HL-60 (cell line): ENCODE measurements at regions not wholly inside any gene's neighbourhood (a gene's known extent, or its start where the extent isn't known, plus 50 kb on each side); places are given as distances from the start of the nearest gene placed in this dataset.

Experiments
- DNase-seq, 2 experiments: peaks; one replicate each; pipeline ENCODE4 v3.0.0-alpha.2; 2010 to 2020; ENCODE audit warnings: low read depth in 1 of 2, low spot score in 1 of 2
- H3K27ac ChIP-seq: fragments of 250-450 bp; sonication (Bioruptor Pico); replicated peaks from 2 replicates; pipeline ENCODE4 v1.5.1; 2020; ENCODE audit warnings: mild to moderate bottlenecking, moderate library complexity
- H3K27me3 ChIP-seq: fragments of 250-450 bp; sonication (Bioruptor Pico); 2 replicates; pipeline ENCODE4 v1.5.1; 2021; ENCODE audit warnings: mild to moderate bottlenecking, moderate library complexity; ENCODE audit not compliant: insufficient read depth, poor library complexity, severe bottlenecking
- H3K4me3 ChIP-seq: replicated peaks from 2 replicates; pipeline ENCODE4 v1.5.1; 2011; ENCODE audit warnings: mild to moderate bottlenecking, control low read depth, low read length; ENCODE audit not compliant: insufficient read depth
- GABPA ChIP-seq: IDR thresholded peaks from 2 replicates; pipeline ENCODE4 v1.6.1; 2012; ENCODE audit warnings: low read depth
- POLR2AphosphoS5 ChIP-seq: IDR thresholded peaks from 2 replicates; pipeline ENCODE4 v1.6.1; 2012; ENCODE audit warnings: low read depth
- REST ChIP-seq: IDR thresholded peaks from 2 replicates; pipeline ENCODE4 v1.6.1; 2012; ENCODE audit warnings: low read depth; ENCODE audit not compliant: insufficient replicate concordance
- SPI1 ChIP-seq: IDR thresholded peaks from 2 replicates; pipeline ENCODE4 v1.6.1; 2012; ENCODE audit warnings: low read depth, mild to moderate bottlenecking, borderline replicate concordance
- TF ChIP-seq, protein P1 (sequence below): IDR thresholded peaks from one replicate; pipeline ENCODE4 v1.5.1; 2011; ENCODE audit warnings: low read length, control low read depth, inconsistent platforms; ENCODE audit not compliant: insufficient read depth

DNA sequence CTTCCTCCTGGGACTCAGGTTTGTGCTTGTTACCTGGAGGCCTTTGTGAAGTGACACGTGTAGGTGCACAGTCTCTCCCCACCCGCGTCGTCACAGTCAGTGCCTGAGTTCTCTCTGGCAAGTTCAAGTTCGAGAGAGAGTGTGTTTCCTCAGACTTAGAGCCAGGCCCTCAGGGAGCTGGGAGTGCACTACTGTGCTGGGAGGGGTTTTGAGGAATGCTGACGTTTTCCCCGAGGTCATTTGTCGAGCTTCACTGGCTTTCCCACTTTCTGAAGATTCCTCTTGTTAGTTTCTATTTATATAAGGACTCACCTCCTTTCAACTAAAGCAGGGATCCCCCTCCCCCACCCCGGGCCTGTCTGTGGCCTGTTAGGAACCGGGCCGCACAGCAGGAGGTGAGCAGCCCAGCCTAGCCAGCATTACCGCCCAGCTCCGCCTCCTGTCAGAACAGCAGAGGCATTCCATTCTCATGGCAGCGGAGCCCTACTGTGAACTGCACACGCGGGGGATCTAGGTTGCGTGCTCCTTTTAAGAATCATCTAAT is 209.2 kb downstream of the DIRAS2 start:
- no peak for TF ChIP-seq REST
- TF ChIP-seq, protein P1, sequence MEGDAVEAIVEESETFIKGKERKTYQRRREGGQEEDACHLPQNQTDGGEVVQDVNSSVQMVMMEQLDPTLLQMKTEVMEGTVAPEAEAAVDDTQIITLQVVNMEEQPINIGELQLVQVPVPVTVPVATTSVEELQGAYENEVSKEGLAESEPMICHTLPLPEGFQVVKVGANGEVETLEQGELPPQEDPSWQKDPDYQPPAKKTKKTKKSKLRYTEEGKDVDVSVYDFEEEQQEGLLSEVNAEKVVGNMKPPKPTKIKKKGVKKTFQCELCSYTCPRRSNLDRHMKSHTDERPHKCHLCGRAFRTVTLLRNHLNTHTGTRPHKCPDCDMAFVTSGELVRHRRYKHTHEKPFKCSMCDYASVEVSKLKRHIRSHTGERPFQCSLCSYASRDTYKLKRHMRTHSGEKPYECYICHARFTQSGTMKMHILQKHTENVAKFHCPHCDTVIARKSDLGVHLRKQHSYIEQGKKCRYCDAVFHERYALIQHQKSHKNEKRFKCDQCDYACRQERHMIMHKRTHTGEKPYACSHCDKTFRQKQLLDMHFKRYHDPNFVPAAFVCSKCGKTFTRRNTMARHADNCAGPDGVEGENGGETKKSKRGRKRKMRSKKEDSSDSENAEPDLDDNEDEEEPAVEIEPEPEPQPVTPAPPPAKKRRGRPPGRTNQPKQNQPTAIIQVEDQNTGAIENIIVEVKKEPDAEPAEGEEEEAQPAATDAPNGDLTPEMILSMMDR: no peak
- no peak for TF ChIP-seq GABPA
- no peak for TF ChIP-seq SPI1
- H3K4me3 ChIP-seq: no peak overlapping the region
- H3K27me3 ChIP-seq: peaks cover 3% of the 10 kb centered on the region
- DNase-seq: no peak
- no peak overlapping the region for H3K27ac ChIP-seq

DNA sequence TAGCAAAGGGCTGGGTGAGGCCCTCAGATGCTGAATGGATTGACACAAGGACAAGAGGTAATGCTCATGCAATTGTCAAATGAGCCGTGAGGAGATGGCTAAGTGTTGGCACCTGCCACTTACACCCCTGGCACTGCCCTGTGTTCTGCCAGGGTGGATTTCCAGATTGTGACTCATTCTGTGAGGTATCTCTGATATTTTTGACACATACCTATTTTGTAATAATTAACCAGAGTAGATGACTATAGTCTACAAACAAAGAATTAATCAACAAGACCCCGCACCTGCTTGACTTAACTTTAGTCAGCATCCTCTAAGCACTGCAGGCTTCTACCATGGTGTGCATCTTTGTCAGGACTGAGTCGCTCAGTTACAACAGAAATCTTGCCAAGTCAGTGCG is 200.8 kb downstream of the DIRAS2 start:
- TF ChIP-seq GABPA: no peak
- peaks cover 2% of the 10 kb centered on the region for H3K27me3 ChIP-seq
- no peak overlapping the region for H3K4me3 ChIP-seq
- no peak for DNase-seq
- no peak overlapping the region for H3K27ac ChIP-seq

DNA sequence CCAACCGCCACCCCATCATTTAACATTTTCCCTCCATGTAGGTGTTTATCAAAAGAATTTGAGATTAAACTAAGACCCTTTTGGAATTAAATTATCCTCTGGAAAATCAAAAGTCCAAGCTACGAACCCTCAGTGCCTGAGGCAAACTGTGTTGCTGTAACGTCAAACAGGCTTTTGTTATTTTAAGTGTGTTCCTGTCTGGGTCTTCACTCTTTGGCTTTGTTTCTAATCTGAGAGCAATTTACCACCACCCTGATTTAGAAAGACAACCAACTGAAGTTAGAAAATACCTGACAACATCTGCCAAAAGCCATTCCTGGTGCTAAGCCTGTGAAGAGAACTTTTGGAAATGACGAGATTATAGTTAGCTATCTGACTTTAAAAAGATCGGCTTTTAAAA is 199.9 kb downstream of the DIRAS2 start:
- H3K27ac ChIP-seq: no peak overlapping the region
- TF ChIP-seq GABPA: no peak
- TF ChIP-seq SPI1: no peak
- TF ChIP-seq POLR2AphosphoS5: no peak
- TF ChIP-seq REST: no peak
- TF ChIP-seq, protein P1: no peak
- H3K27me3 ChIP-seq: peaks cover 2% of the 10 kb centered on the region
- DNase-seq: no peak
- no peak overlapping the region for H3K4me3 ChIP-seq

DNA sequence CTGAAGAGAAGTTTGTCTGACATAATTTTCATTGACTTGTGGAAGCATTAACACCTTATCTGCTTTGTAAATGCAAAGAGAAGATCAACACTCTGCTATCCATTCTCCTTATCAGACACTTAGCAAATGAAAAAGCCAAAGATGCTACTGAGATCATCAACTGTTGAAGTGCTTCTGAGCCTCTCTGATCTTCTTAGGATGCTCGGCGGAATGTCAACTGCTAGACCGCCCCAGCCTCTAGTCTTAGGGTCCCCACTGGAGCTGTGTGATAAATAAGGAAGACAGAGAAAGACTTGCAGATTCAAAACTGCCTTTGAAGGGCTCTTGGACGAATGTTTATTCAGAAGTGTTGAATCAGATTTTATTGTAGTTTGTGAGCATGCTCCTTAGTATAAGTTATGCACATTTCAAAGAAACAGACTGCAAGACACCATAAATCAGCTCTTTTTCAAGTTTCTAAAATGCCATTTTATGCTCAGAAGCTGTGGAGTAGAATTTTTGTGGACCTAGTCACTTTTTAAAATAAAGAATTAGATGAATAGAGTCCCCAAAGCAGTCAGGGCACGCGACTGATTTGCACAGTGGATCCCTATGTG is 197.9 kb downstream of the DIRAS2 start:
- H3K27ac ChIP-seq: no peak overlapping the region
- no peak overlapping the region for H3K4me3 ChIP-seq
- H3K27me3 ChIP-seq: peaks cover 2% of the 10 kb centered on the region
- DNase-seq: no peak
- TF ChIP-seq, protein P1: no peak
- TF ChIP-seq SPI1 (no peak), GABPA (no peak), POLR2AphosphoS5 (no peak), REST (no peak)
